ENCODE measurements at regions not wholly inside any gene's neighbourhood (a gene's known extent, or its start where the extent isn't known, plus 50 kb on each side); places are given as distances from the start of the nearest gene placed in this dataset.

- no peaks in the 10 kb centered on the region for H3K9me3 ChIP-seq (ENCODE audit: control insufficient read depth, insufficient read depth, low read length)
- WGBS (ENCODE audit: insufficient coverage, insufficient read length), result no CpG with 5 or more reads among the region's 15 CpGs
- no peaks in the 10 kb centered on the region for H3K27me3 ChIP-seq (ENCODE audit: control insufficient read depth, insufficient read depth, low read length)
- H3K4me1 ChIP-seq (ENCODE audit: control insufficient read depth, insufficient read depth, low read length), result 0 out of 2 replicates have a peak, but pooled peaks cover 2% of the 10 kb centered on the region
- H3K36me3 ChIP-seq (ENCODE audit: control insufficient read depth, insufficient read depth, low read length), result no peaks in the 10 kb centered on the region
- H3K27ac ChIP-seq (ENCODE audit: low read length), result no peak overlapping the region
- DNase-seq (ENCODE audit: low read depth, low spot score), result no peak
- H3K4me3 ChIP-seq (ENCODE audit: low read length), result no peak overlapping the region
Measured at GRCh38 chr16:87056551-87056950, 260.6 kb downstream of the C16orf95 start.

GRCh38 chr16:87057211-87057881, 259.8 kb downstream of the C16orf95 start:
- no peaks in the 10 kb centered on the region for H3K9me3 ChIP-seq (ENCODE audit: control insufficient read depth, insufficient read depth, low read length)
- no peaks in the 10 kb centered on the region for H3K36me3 ChIP-seq (ENCODE audit: control insufficient read depth, insufficient read depth, low read length)
- no CpG with 5 or more reads among the region's 26 CpGs for WGBS (ENCODE audit: insufficient coverage, insufficient read length)
- H3K4me3 ChIP-seq (ENCODE audit: low read length), result no peak overlapping the region
- no peak overlapping the region for H3K27ac ChIP-seq (ENCODE audit: low read length)
- DNase-seq (ENCODE audit: low read depth, low spot score), result no peak
- H3K4me1 ChIP-seq (ENCODE audit: control insufficient read depth, insufficient read depth, low read length), result 0 out of 2 replicates have a peak, but pooled peaks cover 2% of the 10 kb centered on the region
- no peaks in the 10 kb centered on the region for H3K27me3 ChIP-seq (ENCODE audit: control insufficient read depth, insufficient read depth, low read length)

DNA sequence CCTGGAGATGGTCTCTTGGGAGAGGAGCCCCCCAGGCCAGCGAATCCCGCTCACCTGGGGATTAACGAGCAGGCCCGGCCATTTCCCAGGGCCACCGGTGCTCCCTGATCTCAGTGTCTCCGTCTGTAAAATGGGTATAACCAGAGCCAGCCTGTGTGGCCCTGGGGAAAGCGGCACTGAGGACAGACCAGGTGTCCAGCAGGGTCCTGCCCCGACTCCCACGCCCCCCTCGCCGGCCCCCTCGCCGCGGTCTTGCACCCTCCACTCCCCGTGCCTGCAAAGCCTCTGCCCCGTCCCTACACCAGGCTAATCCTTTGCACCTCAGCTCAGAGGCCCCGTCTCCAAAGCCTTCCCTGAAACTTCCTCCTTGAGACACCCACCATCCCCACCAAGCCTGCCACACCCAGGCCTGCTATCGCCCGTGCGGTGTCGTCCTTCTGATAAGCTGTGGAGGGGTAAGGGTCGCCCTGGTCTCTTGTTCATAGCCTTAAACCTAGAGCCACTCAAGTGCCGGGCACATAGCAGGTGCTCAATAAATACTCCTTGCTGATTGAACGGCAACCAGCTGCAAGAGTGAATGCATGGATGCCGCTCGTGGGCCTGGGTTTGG, 259.1 kb downstream of the C16orf95 start:
- no peak for DNase-seq (ENCODE audit: low read depth, low spot score)
- Histone ChIP-seq H3K9me3 (ENCODE audit: control insufficient read depth, insufficient read depth, low read length) (no peaks in the 10 kb centered on the region), H3K4me3 (ENCODE audit: low read length) (no peak overlapping the region), H3K4me1 (ENCODE audit: control insufficient read depth, insufficient read depth, low read length) (0 out of 2 replicates have a peak, but pooled peaks cover 2% of the 10 kb centered on the region), H3K27me3 (ENCODE audit: control insufficient read depth, insufficient read depth, low read length) (no peaks in the 10 kb centered on the region), H3K36me3 (ENCODE audit: control insufficient read depth, insufficient read depth, low read length) (no peaks in the 10 kb centered on the region), H3K27ac (ENCODE audit: low read length) (no peak overlapping the region)
- WGBS (ENCODE audit: insufficient coverage, insufficient read length), result no CpG with 5 or more reads among the region's 26 CpGs

DNA sequence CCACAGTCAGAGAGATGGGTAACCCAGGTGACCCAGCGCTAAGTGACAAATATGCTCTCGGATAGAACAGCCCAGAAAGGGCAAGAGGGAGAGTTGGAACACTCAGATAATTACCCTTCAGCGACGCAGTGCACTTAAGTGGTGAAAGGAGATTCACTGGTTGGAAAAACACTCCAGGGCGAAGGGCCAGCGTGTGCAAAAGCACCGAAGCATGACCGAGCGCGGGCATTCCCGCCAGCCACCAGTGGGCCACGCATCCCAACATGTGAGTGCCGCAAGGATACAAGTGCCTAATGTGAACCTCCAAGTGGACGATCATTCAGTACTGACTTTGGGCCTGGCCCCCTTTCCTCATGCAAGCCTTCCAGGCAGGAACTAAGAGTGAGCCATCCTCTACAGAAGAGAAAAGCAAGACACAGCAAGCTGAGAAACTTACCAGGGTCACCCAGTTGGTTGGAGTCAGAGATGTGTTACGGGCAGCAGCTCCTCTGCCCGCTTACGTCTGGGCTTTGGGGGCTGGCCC, 258.4 kb downstream of the C16orf95 start:
- Histone ChIP-seq H3K27me3 (ENCODE audit: control insufficient read depth, insufficient read depth, low read length) (no peaks in the 10 kb centered on the region), H3K9me3 (ENCODE audit: control insufficient read depth, insufficient read depth, low read length) (no peaks in the 10 kb centered on the region), H3K36me3 (ENCODE audit: control insufficient read depth, insufficient read depth, low read length) (no peaks in the 10 kb centered on the region), H3K27ac (ENCODE audit: low read length) (no peak overlapping the region), H3K4me1 (ENCODE audit: control insufficient read depth, insufficient read depth, low read length) (no peaks in the 10 kb centered on the region), H3K4me3 (ENCODE audit: low read length) (no peak overlapping the region)
- WGBS (ENCODE audit: insufficient coverage, insufficient read length), result no CpG with 5 or more reads among the region's 17 CpGs
- no peak for DNase-seq (ENCODE audit: low read depth, low spot score)

GRCh38 chr16:87060034-87060986, 256.9 kb downstream of the C16orf95 start:
- Histone ChIP-seq H3K9me3 (ENCODE audit: control insufficient read depth, insufficient read depth, low read length) (no peaks in the 10 kb centered on the region), H3K4me1 (ENCODE audit: control insufficient read depth, insufficient read depth, low read length) (no peaks in the 10 kb centered on the region), H3K36me3 (ENCODE audit: control insufficient read depth, insufficient read depth, low read length) (no peaks in the 10 kb centered on the region), H3K4me3 (ENCODE audit: low read length) (no peak overlapping the region), H3K27ac (ENCODE audit: low read length) (no peak overlapping the region), H3K27me3 (ENCODE audit: control insufficient read depth, insufficient read depth, low read length) (no peaks in the 10 kb centered on the region)
- DNase-seq (ENCODE audit: low read depth, low spot score), result no peak
- no CpG with 5 or more reads among the region's 16 CpGs for WGBS (ENCODE audit: insufficient coverage, insufficient read length)

- no peak for DNase-seq (ENCODE audit: low read depth, low spot score)
- WGBS (ENCODE audit: insufficient coverage, insufficient read length), result no CpG with 5 or more reads among the region's 5 CpGs
- Histone ChIP-seq H3K4me3 (ENCODE audit: low read length) (no peak overlapping the region), H3K36me3 (ENCODE audit: control insufficient read depth, insufficient read depth, low read length) (no peaks in the 10 kb centered on the region), H3K27me3 (ENCODE audit: control insufficient read depth, insufficient read depth, low read length) (no peaks in the 10 kb centered on the region), H3K4me1 (ENCODE audit: control insufficient read depth, insufficient read depth, low read length) (no peaks in the 10 kb centered on the region), H3K27ac (ENCODE audit: low read length) (no peak overlapping the region), H3K9me3 (ENCODE audit: control insufficient read depth, insufficient read depth, low read length) (no peaks in the 10 kb centered on the region)
Measured at GRCh38 chr16:87061243-87061920, 255.8 kb downstream of the C16orf95 start.

DNA sequence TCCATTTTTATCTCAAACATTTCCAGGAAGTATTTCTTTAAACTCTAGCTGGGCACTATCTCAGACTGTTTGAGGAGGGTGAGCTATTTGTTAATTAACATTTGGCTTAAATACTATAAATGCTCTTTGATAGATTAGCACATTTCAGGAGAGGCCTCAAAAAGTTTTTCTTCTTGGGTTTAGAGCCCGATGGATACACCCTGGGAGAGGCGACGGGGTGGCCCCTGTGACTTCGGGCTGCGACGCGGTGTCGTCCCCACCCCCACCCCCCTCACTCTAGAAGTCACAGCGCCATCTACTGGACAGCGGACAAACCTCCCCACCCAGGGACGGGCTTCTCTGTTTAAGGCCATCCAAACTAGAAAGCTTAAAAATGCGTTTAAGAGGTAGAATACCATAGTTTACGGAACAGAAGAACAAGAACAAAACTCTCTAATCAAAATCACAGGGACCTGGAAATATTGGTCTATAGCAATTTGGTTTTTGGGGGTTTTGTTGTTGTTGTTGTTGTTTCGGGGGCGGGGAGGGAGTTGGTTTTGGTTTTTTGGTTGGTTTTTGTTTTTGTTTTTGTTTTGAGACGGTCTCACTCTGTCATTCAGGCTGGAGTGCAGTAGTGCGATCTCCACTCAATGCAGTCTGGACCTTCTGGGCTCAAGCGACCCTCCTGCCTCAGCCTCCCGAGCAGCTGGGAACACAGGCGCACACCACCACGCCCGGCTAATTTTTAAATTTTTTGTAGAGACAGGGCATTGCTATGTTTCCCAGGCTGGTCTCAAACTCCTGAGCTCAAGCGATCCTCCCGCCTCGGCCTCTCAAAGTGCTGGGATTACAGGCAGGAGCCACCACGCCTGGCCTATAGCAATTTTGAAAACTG, 254.4 kb downstream of the C16orf95 start:
- no peak overlapping the region for H3K4me3 ChIP-seq (ENCODE audit: low read length)
- no peak for DNase-seq (ENCODE audit: low read depth, low spot score)

DNA sequence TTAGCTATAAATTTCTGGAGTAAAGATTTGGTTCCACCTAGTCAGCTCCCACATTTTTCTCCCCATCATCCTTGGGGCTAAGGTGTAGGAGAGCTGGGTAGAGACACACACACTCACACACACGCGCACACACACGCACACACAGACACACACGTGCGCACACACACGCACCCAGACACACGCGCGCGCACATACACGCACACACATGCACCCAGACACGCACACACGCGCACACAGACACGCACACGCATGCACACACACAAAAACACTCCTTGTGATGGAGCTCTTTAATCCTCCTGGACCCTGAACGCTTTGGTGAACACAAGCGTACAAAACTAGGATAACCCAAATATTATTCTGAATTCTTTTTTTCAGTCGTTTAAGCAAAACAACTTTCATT, 253.6 kb downstream of the C16orf95 start:
- no peak overlapping the region for H3K27ac ChIP-seq (ENCODE audit: low read length)
- no peaks in the 10 kb centered on the region; the same call in 1 of the 2 replicates for H3K4me1 ChIP-seq (ENCODE audit: control insufficient read depth, insufficient read depth, low read length)
- H3K36me3 ChIP-seq (ENCODE audit: control insufficient read depth, insufficient read depth, low read length), result no peaks in the 10 kb centered on the region
- no peak overlapping the region for H3K4me3 ChIP-seq (ENCODE audit: low read length)
- no peaks in the 10 kb centered on the region for H3K9me3 ChIP-seq (ENCODE audit: control insufficient read depth, insufficient read depth, low read length)
- no peak for DNase-seq (ENCODE audit: low read depth, low spot score)
- H3K27me3 ChIP-seq (ENCODE audit: control insufficient read depth, insufficient read depth, low read length), result no peaks in the 10 kb centered on the region
- WGBS (ENCODE audit: insufficient coverage, insufficient read length), result 100% methylated on average over 1 of the region's 19 CpGs

More for the DNA sequence above, 254.4 kb downstream of the C16orf95 start:
- H3K27me3 ChIP-seq (ENCODE audit: control insufficient read depth, insufficient read depth, low read length), result no peaks in the 10 kb centered on the region
- no peak overlapping the region for H3K27ac ChIP-seq (ENCODE audit: low read length)
- no peaks in the 10 kb centered on the region for H3K9me3 ChIP-seq (ENCODE audit: control insufficient read depth, insufficient read depth, low read length)
- H3K4me1 ChIP-seq (ENCODE audit: control insufficient read depth, insufficient read depth, low read length), result no peaks in the 10 kb centered on the region; the same call in 1 of the 2 replicates
- no peaks in the 10 kb centered on the region for H3K36me3 ChIP-seq (ENCODE audit: control insufficient read depth, insufficient read depth, low read length)
- 100% methylated on average over 2 of the region's 26 CpGs for WGBS (ENCODE audit: insufficient coverage, insufficient read length)

GRCh38 chr16:87064731-87065445, 252.3 kb downstream of the C16orf95 start:
- H3K36me3 ChIP-seq (ENCODE audit: control insufficient read depth, insufficient read depth, low read length), result no peaks in the 10 kb centered on the region
- DNase-seq (ENCODE audit: low read depth, low spot score), result no peak
- H3K9me3 ChIP-seq (ENCODE audit: control insufficient read depth, insufficient read depth, low read length), result no peaks in the 10 kb centered on the region
- no CpG with 5 or more reads among the region's 18 CpGs for WGBS (ENCODE audit: insufficient coverage, insufficient read length)
- no peak overlapping the region for H3K27ac ChIP-seq (ENCODE audit: low read length)
- no peak overlapping the region for H3K4me3 ChIP-seq (ENCODE audit: low read length)
- no peaks in the 10 kb centered on the region for H3K27me3 ChIP-seq (ENCODE audit: control insufficient read depth, insufficient read depth, low read length)
- no peaks in the 10 kb centered on the region; the same call in none of the 2 replicates for H3K4me1 ChIP-seq (ENCODE audit: control insufficient read depth, insufficient read depth, low read length)

Measured in iPS DF 6.9 (cell line).